ENCODE measurements at regions not wholly inside any gene's neighbourhood (a gene's known extent, or its start where the extent isn't known, plus 50 kb on each side); places are given as distances from the start of the nearest gene placed in this dataset.
A peak's percentile ranks its signal among the peaks of the same experiment; 100 is the strongest.

DNA sequence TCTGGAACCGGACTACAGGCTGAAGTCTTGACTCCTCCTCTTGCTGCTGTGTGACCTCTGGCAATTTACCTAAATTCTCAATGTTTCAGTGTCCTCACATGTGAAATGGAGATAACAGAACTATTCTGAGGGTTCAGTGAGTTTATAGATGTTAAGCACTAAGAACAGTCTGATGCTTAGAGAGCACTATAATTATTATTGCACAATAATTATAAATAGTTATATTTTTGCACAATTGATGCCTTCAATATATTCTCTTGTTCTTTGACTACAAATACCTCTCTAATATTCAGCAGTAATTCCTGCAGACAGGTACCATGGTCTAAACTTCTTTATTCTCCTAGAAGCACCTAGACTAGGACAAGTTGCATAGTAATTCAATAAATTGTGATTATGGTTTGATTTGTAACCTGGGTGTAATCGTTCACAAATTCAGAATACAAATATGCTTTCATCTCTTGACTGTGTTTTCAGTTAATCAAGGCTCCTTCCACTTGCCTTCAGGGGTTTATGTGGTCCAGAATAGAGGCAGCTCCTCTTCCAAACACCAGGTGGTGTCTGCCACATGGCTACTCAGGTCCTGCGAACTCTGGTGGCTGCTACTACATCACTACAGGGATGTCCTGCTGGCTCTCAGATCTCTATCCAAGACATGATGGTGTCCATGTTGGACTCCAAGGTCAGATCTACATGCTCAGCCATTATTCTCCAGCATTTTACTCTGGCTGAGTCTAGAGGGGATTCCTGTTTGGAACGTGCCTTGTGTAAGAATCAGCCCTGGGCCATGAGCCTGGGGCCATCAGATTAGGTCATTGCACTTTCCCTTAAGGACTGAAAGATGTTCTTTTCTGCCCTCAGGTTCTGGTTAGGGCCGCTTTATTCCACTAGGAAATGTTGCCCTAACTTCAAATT is 103.4 kb downstream of the QRFPR start:
- no peak for DNase-seq (ENCODE audit: low read depth)

GRCh38 chr4:121273191-121273590 is 107.6 kb downstream of the QRFPR start:
- DNase-seq (ENCODE audit: low read depth), result no peak

DNA sequence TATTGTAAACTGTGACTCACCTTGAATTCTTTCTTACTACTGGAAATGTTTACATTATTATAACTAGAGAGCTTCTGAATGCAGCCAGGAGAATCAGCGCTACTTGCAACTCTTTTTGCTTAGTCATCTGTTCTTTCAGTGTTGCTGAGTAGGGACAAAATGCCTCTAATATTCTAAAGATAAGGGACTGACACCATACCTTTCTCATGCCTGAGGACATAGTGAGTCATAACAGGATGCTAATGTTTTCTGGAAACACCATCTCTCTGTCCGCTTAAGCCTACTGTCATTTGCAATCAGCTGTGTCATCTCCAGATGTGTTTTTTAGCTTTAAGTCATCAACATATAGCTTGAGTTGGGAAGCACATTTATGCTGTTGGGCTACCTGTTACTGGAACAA is 108.3 kb downstream of the QRFPR start:
- no peak for DNase-seq (ENCODE audit: low read depth)

DNA sequence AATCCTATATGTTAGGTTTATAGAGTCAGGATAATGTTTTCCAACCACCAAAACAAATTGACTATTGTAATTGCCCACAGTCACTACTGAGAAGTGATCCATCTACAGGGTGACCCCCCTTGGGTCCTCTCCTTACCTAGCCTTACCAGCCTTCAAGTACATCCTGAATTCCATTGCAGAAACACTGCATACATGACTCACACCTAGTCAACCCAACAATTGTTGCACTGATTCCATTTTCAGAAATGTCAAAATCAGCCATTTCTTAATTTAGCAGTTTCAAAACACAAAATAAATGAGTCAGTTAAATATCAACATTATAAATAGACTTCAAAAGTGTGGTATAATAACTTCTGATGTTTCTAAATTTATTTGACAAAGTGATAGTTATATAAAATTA is 106.3 kb upstream of the TNIP3 start:
- DNase-seq (ENCODE audit: low read depth), result no peak

- DNase-seq (ENCODE audit: low read depth), result no peak
Measured at GRCh38 chr4:121269001-121269400, 104.9 kb upstream of the TNIP3 start.

DNA sequence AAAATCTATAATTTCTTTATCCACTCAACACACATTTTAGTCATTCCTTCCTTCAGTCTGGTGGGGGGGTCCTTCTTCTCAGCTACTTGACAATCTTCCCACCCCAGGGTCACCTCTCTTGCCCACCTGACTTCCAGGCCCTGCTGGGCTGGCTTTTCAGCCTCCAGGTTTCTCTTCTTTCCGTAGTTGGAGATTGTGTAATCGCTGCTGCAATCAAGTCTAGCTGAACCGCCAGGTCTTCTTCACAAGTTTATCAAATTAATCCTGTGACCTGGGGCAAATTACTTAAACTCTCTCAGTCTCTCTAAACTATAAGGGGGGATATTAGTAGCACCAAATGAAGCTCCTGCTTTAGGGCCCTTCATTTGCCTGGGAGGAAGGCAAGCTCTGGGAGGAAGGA is 102.9 kb upstream of the TNIP3 start:
- no peak for DNase-seq (ENCODE audit: low read depth)

DNA sequence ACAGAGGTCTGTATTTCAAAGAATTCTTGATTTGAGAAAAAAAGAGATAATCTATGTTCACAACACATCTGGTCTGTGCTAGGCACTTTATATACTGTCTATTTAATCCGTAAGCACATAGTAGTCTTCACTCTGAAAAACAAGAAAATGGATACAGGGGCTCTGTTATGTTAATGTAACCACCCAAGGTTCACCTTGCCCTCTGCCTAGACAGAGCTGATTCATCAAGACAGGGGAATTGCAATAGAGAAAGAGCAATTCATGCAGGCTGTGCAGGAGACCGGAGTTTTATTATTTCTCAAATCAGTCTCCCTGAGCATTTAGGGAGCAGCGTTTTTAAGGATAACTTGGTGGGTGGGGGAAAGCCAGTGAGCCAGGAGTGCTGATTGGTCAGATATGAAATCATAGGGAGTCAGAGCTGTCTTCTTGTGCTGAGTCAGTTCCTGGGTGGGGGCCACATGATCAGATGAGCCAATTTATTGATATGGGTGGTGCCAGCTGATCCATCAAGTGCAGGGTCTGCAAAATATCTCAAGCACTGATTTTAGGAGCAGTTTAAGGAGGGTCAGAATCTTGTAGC is 92.9 kb upstream of the TNIP3 start:
- DNase-seq (ENCODE audit: low read depth), result no peak

- peak; percentile 38 for DNase-seq (ENCODE audit: low read depth)
Measured at GRCh38 chr4:121255986-121256750, 92.0 kb upstream of the TNIP3 start.

- no peak for DNase-seq (ENCODE audit: low read depth)
Measured at GRCh38 chr4:121253961-121254360, 89.8 kb upstream of the TNIP3 start.

DNA sequence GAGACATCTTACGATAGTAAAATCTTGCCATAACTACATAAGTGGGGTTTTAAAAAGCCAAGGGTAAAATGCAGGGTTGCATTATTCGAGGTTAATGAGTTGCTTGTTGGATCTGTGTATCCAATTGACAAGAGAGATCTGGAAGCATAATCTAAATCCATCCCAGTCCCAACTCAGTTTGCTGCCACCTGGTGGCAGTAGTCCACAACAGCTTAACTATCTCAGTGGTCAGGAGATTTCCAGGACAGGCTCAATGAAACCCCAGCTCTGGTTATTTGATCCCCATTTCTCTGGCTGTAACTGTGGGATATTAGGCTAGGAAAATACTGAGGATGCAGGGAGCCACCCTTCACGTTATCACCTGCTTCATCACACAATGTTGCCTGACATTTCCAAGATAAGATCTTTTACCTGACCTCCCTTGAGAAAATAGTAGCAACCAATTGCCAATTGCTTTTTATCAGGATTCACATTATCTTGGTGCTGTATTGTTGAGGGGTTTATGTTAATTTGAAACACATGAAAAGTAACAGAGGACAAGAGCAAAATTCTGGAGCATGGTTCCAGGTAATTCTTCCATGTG is 88.2 kb upstream of the TNIP3 start:
- DNase-seq (ENCODE audit: low read depth), result peak; percentile 38

- DNase-seq (ENCODE audit: low read depth), result no peak
Measured at GRCh38 chr4:121248747-121249146, 84.6 kb upstream of the TNIP3 start.

DNA sequence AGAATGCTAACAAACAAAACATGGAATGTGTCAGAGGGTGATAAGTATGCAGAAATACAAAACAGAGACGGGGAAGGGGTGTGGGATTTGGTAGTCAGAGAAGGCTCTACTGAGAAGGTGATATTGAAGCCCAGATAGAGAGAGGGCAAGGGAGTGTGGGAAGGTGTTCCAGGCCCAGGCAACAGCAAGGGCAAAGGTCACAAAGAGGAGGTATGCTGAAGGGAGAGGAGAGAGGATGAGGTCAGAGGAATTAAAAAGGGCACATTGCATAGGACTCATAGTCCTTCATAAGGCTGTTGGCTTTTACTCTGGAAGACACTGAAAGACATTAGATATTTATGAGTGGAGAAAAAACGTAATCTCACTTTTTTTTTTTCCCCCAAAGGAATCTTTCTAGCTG is 82.6 kb upstream of the TNIP3 start:
- no peak for DNase-seq (ENCODE audit: low read depth)

DNA sequence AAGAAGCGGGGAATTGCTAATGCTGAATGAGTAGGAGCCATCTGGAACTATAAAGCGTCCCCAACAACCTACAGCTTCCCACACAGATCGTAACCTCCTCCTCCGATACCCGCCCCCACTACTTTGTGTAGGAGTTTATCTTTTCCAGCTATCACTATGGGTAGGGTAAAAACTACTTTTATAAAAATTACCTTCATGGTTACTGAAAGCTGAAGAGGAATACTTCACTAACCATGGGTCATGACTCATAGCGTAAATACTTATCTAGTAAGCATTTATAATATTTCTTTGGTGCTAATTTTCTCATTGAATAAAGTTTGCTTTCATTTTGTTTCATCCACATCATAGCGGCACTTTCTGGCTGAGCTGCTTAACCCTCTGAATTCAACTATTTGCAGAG is 79.4 kb upstream of the TNIP3 start:
- no peak for DNase-seq (ENCODE audit: low read depth)

GRCh38 chr4:121242188-121242750 is 78.1 kb upstream of the TNIP3 start:
- no peak for DNase-seq (ENCODE audit: low read depth)

- DNase-seq (ENCODE audit: low read depth), result no peak
Measured at GRCh38 chr4:121239951-121240350, 75.8 kb upstream of the TNIP3 start.

DNA sequence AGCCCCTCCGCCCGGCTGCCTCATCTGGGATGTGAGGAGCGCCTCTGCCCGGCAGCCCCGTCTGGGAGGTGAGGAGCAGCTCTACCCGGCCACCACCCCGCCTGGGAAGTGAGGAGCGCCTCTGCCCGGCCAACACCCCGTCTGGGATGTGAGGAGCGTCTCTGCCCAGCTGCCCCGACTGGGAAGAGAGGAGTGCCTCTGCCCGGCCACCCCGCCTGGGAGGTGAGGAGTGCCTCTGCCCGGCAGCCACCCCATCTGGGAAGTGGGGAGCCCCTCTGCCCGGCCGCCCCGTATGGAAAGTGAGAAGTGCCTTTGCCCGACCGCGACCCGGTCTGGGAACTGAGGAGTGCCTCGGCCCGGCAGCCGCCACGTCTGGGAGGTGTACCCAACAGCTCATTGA is 74.3 kb upstream of the TNIP3 start:
- no peak for DNase-seq (ENCODE audit: low read depth)

- no peak for DNase-seq (ENCODE audit: low read depth)
Measured at GRCh38 chr4:121237069-121237399, 72.9 kb upstream of the TNIP3 start.

DNA sequence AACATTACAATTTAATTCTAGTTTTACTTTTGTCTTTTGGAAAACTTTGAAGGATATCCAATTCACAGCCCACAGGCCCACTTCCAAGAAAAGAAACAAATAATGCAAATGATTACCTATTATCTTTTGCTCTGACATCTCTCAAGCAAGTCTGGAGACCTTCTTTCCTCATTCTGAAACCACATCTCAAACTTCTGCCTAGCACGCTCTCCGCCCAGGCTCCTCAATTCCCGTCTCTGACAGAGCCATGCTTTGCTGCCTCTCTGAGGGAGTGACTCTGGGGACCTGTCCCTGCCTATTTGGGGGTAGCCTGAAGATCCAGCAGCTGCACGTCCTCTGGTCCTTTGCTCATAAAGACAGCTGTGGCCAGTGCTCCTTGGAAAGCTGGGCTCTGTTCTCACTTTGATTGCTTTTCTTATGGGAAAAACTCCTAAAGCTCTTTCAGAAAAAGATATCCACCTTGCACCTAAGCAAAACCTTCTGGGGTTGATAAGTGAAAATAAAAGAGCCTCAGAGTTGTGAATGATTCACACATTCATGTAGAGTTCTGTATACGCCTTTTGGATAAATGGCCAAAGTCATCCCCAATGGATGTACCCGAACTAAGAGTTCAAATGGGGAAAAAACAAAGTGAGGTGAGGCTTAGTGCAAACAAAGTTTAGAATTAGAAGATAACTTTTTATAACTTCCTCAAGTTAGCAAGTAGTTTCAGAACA is 72.4 kb upstream of the TNIP3 start:
- DNase-seq (ENCODE audit: low read depth), result no peak

DNA sequence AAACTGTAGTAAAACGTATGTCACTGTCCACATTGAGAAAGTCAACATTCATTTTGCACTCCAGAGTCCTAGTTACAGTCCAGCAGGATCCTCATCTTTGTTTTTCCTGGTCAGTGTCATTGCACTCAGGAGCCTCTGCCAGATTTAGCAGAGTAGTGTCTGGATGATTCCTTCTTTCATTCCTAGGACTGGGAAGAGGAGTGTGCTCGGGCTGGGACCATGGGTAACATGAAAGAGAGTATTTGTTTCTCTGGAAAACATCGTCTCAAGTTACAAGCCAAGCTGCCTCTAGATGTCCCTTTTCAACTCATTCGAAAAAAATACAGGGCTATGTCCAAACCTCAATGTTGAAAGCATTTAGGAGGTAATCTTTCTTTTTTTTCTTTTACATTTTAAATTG is 69.9 kb upstream of the TNIP3 start:
- no peak for DNase-seq (ENCODE audit: low read depth)

DNA sequence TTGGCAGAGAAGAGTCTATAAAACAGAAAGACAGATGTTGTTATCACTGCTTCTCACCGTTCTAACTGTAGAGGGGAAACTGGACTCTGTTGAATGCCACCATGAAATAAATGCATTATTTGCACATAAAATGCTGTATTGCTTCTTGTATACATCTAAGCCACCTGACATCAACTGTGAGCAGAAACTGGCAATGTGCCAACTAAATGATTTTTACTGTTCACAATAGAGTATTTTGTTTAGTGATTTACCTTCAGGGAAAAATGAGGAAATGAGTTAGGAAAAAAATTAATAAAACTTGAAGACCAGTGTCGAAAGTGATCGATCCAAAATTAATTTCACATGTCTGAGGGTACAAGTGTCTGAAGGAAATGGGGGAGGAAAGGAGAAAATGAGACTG is 65.9 kb upstream of the TNIP3 start:
- DNase-seq (ENCODE audit: low read depth), result no peak

DNA sequence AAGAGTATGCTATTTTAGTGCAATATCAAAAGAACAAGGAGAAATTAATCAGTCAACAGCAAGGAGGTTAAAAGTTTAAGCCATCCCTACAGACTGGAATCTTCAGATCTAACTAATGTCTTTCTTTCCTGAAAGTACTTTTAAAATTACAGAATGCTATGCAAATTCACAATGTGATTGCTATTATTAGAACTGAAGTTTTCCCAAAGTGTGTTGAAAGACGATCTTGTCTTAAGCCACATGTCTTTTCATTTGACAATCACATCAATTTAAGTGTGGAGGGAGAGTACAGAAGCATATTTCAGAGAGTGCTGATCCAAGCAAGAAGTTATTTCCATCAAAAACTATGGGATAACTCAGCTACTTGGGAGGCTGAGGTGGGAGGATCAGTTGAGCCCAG is 64.7 kb upstream of the TNIP3 start:
- DNase-seq (ENCODE audit: low read depth), result no peak

- DNase-seq (ENCODE audit: low read depth), result no peak
Measured at GRCh38 chr4:121227341-121227792, 63.2 kb upstream of the TNIP3 start.

Measured in activated gamma-delta T cell treated with anti-CD3 and anti-CD28 coated beads, Interleukin-2, amount 50 U/mL, for 16 hours (primary cell).